Effector memory CD4-positive, alpha-beta T cell (primary cell): ENCODE measurements at regions not wholly inside any gene's neighbourhood (a gene's known extent, or its start where the extent isn't known, plus 50 kb on each side); places are given as distances from the start of the nearest gene placed in this dataset.

ENCODE experiments used
- DNase-seq, 3 donors: peaks; one replicate each; pipeline ENCODE4 v3.0.0-alpha.2; 2020
- H3K27ac ChIP-seq: 2 replicates; pipeline ENCODE4 v1.7.0; 2013; ENCODE audit warnings: mild to moderate bottlenecking, low read length, moderate library complexity; ENCODE audit not compliant: insufficient read depth, poor library complexity, severe bottlenecking
- H3K27me3 ChIP-seq: replicated peaks from 2 replicates; pipeline ENCODE4 v1.7.0; 2013; ENCODE audit warnings: mild to moderate bottlenecking, low read length; ENCODE audit not compliant: insufficient read depth, control insufficient read depth, poor library complexity, severe bottlenecking
- H3K36me3 ChIP-seq: 2 replicates; pipeline ENCODE4 v1.7.0; 2013; ENCODE audit warnings: mild to moderate bottlenecking, low read length, moderate library complexity; ENCODE audit not compliant: control insufficient read depth, insufficient read depth
- H3K4me1 ChIP-seq: 2 replicates; pipeline ENCODE4 v1.7.0; 2013; ENCODE audit warnings: low read length, mild to moderate bottlenecking; ENCODE audit not compliant: control insufficient read depth, insufficient read depth, poor library complexity, severe bottlenecking
- H3K4me3 ChIP-seq: 2 replicates; pipeline ENCODE4 v1.7.0; 2013; ENCODE audit warnings: low read length, low read depth, mild to moderate bottlenecking; ENCODE audit not compliant: insufficient read depth, poor library complexity, severe bottlenecking
- H3K9me3 ChIP-seq: 2 replicates; pipeline ENCODE4 v1.7.0; 2013; ENCODE audit warnings: mild to moderate bottlenecking, low read length, moderate library complexity; ENCODE audit not compliant: control insufficient read depth

DNA sequence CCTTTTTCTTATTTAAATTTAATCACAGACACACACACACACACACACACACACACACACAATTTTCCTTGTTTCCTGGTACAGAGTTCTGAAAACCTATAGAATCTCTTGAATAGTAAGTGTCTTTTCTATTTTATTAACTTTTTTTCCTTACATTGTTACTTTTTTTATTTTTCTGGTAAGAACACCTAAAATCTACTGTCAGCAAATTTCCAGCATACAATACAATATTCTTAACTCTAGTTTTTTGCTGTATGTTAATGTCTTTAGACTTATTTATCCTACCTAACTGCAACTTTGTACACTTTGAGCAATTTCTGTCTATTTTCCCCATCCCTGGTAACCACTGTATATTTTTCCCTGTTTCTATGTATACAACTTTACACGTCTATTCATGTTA, 1179.8 kb downstream of the SLITRK1 start:
- no peaks in the 10 kb centered on the region for H3K36me3 ChIP-seq
- H3K9me3 ChIP-seq, result no peaks in the 10 kb centered on the region
- no peak for DNase-seq
- H3K27me3 ChIP-seq, result no peaks in the 10 kb centered on the region
- H3K4me3 ChIP-seq, result no peak overlapping the region
- H3K4me1 ChIP-seq, result no peaks in the 10 kb centered on the region
- no peak overlapping the region for H3K27ac ChIP-seq

DNA sequence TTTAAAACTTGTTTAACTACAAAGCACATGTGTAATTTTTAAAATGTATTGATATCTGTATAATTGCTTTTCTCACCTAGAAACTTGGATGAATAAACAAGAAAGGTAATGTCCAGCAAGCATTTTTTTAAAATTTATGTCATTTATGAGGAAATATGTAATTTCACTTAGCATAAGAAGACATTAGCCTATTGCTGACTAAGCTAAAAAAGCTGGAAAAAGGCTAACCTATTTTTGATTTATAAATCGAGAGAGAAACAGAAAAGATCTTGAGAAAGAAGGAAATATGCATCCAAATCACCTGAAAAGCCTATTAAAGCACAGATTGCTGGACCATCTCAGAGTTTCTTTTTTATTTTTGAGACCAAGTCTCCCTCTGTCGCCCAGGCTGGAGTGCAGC, 1181.3 kb downstream of the SLITRK1 start:
- Histone ChIP-seq H3K4me3 (no peak overlapping the region), H3K36me3 (no peaks in the 10 kb centered on the region), H3K9me3 (no peaks in the 10 kb centered on the region), H3K4me1 (no peaks in the 10 kb centered on the region), H3K27me3 (no peaks in the 10 kb centered on the region), H3K27ac (no peak overlapping the region)
- no peak for DNase-seq

DNA sequence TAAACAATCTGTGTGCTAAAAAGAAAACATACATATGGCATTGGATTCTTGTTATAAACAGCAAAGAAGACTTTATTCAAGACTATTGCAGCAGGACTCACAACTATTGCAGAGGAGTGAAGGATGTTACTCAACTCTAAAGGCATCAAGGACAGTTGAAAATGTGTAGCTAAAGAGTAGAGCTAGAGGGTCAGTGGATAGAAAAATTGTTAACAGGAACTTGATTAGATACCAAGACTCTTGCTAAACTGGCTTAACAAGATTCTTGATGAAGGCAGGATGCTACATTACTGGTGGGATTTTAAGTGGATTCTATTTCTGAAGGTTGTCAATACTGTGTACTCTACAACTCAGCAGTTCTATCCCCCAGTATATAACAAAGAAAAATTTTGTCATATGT, 1183.3 kb downstream of the SLITRK1 start:
- no peaks in the 10 kb centered on the region for H3K4me1 ChIP-seq
- DNase-seq, result no peak
- H3K36me3 ChIP-seq, result no peaks in the 10 kb centered on the region
- no peaks in the 10 kb centered on the region for H3K27me3 ChIP-seq
- no peak overlapping the region for H3K4me3 ChIP-seq
- H3K27ac ChIP-seq, result no peak overlapping the region
- no peaks in the 10 kb centered on the region for H3K9me3 ChIP-seq

DNA sequence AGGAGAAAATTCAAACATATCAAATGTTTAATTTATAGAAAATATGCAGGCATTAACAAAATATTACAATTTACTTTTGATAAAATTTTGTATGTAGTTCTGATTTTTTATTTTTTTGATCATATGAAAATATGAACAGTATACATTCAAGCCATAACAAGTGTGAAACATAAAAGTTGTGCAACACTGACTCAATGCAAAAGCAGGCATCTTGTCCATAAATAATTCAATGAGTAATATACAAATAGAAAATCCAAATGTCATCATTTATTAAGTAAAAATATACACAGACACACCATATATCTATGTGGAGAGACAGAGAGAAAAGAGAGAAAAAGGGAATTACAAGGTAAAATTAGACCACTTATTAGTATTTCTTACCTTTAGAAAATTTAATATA, 1183.9 kb downstream of the SLITRK1 start:
- no peak for DNase-seq
- no peaks in the 10 kb centered on the region for H3K27me3 ChIP-seq
- no peak overlapping the region for H3K27ac ChIP-seq
- no peak overlapping the region for H3K4me3 ChIP-seq
- no peaks in the 10 kb centered on the region for H3K9me3 ChIP-seq
- H3K4me1 ChIP-seq, result no peaks in the 10 kb centered on the region
- no peaks in the 10 kb centered on the region for H3K36me3 ChIP-seq

DNA sequence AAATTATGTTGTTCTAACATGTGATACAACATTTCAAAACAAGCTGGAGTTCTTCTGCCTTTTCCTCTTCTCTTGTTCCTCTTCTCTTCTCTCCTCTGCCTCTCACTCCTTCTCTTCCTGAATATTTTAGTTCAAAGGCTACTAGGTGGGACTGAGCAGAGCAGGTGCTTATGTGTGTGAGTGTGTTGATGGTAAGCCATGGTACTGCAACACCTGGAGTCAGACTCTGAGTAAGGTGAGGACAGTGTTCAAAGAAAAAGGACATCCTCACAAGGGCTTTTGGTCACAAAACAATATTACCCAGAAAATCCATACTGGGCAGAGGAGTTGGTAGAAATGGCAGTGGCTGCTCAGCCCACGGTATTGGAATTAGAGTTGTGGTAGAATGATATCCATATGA, 1188.7 kb downstream of the SLITRK1 start:
- H3K27ac ChIP-seq, result no peak overlapping the region
- no peaks in the 10 kb centered on the region for H3K9me3 ChIP-seq
- H3K27me3 ChIP-seq, result no peaks in the 10 kb centered on the region

DNA sequence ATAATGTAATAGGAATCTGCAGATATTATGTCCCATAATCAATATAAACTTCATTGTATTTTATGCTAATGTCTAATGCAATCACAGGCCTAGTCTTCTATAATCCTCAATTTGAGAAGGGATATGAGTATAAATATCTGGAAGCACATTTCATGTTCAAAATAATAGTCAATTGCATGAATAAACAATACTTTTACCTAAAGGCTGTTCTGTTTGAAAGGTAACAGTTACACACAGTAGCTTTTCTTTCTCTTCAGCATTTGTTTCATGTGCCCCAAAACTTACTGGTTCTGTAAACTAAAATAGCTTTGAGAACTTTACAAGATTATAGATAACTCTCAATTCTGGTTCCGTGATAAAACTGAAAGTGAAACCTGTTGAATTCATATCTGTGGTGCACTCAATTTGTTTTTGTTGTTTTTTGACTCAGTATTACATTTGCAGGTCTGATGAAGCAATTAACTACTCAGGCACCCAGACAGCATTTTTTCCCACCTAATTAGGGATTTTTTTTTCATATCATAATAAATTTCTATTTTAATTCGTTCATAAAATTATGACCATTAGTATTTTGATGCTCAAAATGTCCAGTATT, 1193.8 kb downstream of the SLITRK1 start:
- no peak overlapping the region for H3K27ac ChIP-seq
- no peaks in the 10 kb centered on the region for H3K36me3 ChIP-seq
- H3K27me3 ChIP-seq, result no peaks in the 10 kb centered on the region
- no peak for DNase-seq
- peak overlapping the region; percentile 37 for H3K4me3 ChIP-seq
- no peaks in the 10 kb centered on the region for H3K4me1 ChIP-seq
- H3K9me3 ChIP-seq, result no peaks in the 10 kb centered on the region

More for the DNA sequence above, 1188.7 kb downstream of the SLITRK1 start:
- Histone ChIP-seq H3K36me3 (no peaks in the 10 kb centered on the region), H3K4me3 (no peak overlapping the region), H3K4me1 (no peaks in the 10 kb centered on the region)
- DNase-seq, result no peak

DNA sequence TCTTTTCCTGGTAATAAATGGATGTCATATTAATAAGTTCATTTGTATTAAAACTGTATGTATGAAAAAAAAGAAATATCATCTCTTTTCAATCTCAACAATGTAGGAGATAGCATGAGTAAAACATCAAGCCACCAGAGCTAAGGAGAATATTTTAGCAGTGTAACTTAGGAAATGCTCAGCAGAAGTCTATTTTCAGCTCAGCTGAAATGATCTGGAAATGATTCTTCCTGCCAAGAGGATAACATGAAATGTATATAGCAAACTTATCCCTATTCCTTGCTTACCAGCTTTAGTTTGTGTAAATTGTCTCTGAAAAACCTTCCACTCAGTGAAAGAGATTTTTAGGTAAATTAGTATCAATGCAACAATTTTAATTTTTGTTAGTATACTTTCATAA, 1194.4 kb downstream of the SLITRK1 start:
- Histone ChIP-seq H3K9me3 (no peaks in the 10 kb centered on the region), H3K4me1 (no peaks in the 10 kb centered on the region), H3K27me3 (no peaks in the 10 kb centered on the region), H3K36me3 (no peaks in the 10 kb centered on the region), H3K4me3 (peak overlapping the region; percentile 37), H3K27ac (no peak overlapping the region)
- DNase-seq, result no peak

DNA sequence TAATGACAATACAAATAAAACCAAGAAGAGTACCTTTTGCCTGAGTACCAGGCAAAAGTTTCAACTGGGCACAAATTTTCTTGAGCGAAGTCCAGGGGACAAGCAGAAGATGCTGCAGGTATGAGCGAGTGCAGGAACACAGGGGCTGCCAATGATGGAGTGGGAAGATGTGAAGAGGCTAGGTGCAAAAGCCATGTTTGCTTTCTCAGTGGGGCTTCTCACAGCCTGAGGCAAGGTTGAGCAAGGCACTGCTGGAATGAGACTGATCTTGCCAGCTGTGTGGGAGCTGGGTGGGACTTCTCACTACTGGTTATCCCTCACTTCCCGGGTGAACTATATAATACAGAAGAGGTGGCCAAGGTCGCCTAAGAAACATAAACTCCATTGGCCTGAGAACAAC, 1200.7 kb downstream of the SLITRK1 start:
- H3K9me3 ChIP-seq, result no peaks in the 10 kb centered on the region
- no peak overlapping the region for H3K4me3 ChIP-seq
- no peaks in the 10 kb centered on the region for H3K4me1 ChIP-seq
- DNase-seq, result no peak
- H3K27ac ChIP-seq, result no peak overlapping the region
- no peaks in the 10 kb centered on the region for H3K36me3 ChIP-seq
- H3K27me3 ChIP-seq, result no peaks in the 10 kb centered on the region

DNA sequence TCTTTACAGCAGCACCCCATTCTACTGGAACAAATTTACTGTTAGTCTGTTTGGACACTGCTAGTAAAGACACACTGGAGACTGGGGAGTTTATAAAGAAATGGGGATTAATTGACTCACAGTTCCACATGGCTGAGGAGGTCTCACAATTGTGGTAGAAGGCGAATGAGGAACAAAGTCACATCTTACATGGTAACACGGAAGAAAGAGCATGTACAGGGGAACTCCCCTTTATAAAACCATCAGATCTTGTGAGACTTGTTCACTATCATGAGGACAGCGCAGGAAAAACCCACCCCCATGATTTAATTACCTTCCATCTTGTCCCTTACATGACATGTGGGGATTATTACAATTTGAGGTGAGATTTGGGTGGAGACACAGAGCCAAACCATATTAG, 1204.2 kb downstream of the SLITRK1 start:
- no peaks in the 10 kb centered on the region for H3K9me3 ChIP-seq
- DNase-seq, result no peak
- no peaks in the 10 kb centered on the region for H3K27me3 ChIP-seq
- H3K27ac ChIP-seq, result no peak overlapping the region
- no peaks in the 10 kb centered on the region for H3K36me3 ChIP-seq
- no peaks in the 10 kb centered on the region for H3K4me1 ChIP-seq
- H3K4me3 ChIP-seq, result no peak overlapping the region

DNA sequence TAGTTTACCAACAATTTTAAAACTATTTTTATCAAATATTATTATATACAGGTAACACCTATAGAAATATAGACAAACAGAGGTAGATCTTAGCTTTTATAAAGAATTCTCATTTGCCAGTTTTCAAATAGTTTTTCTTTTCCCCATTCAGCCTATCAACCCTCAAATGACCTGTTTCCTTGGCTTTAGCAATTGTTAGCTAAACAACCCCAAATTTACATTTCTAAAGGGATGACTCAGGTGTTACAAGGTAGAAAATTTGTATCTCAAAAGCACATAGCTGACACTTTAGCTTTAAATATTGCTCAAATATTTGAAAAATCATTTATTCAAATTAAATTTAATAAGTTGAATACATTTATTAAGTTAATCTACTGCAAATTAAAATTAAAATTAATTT, 1207.2 kb downstream of the SLITRK1 start:
- Histone ChIP-seq H3K27ac (no peak overlapping the region), H3K36me3 (no peaks in the 10 kb centered on the region), H3K9me3 (no peaks in the 10 kb centered on the region), H3K4me1 (no peaks in the 10 kb centered on the region), H3K4me3 (no peak overlapping the region), H3K27me3 (no peaks in the 10 kb centered on the region)
- DNase-seq, result no peak

DNA sequence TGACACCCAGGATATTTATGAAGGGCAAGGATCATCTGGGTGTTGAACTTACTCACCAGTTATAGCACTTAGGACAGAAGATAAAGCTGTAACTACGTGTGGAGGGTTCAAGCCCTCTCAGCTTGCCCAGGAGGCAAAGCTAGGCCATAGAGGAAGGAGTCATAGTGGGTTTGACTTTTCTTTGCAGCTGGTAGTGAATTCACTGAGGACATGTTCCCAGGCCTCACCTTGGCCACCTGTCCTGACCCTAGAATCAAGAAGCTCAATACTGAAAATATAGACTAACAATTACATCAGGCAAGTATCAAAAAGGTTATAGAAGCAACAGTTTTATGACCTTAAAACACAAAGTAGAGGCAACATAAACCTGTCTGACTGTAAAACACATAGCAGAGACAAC, 1207.7 kb downstream of the SLITRK1 start:
- no peak for DNase-seq
- no peaks in the 10 kb centered on the region for H3K4me1 ChIP-seq
- H3K9me3 ChIP-seq, result no peaks in the 10 kb centered on the region
- H3K36me3 ChIP-seq, result no peaks in the 10 kb centered on the region
- no peak overlapping the region for H3K4me3 ChIP-seq
- no peaks in the 10 kb centered on the region for H3K27me3 ChIP-seq
- no peak overlapping the region for H3K27ac ChIP-seq
